CD14-positive monocyte (primary cell): ENCODE measurements at regions not wholly inside any gene's neighbourhood (a gene's known extent, or its start where the extent isn't known, plus 50 kb on each side); places are given as distances from the start of the nearest gene placed in this dataset.

ENCODE experiments used
- DNase-seq, 3 donors: peaks; one replicate each; pipeline ENCODE4 v3.0.0-alpha.2; 2011 to 2022
- H2AFZ ChIP-seq: 2 replicates; pipeline ENCODE4 v1.6.0; 2012; ENCODE audit warnings: mild to moderate bottlenecking, low read depth, low read length, inconsistent platforms; ENCODE audit not compliant: insufficient read depth, poor library complexity, severe bottlenecking
- H3K27ac ChIP-seq, 2 donors: 1 replicate in 1 of 2; 2 replicates in 1 of 2; pipeline ENCODE4 v1.5.1; 2012 to 2013; ENCODE audit warnings: low read length in 2 of 2, control low read depth in 1 of 2, inconsistent platforms in 1 of 2, low read depth in 1 of 2, mild to moderate bottlenecking in 1 of 2
- H3K27me3 ChIP-seq, 2 donors: one replicate each; pipeline versions ENCODE4 v1.6.0 to v1.6.1; 2011 to 2013; ENCODE audit warnings: low read length in 2 of 2; ENCODE audit not compliant: control insufficient read depth in 2 of 2, insufficient read depth in 2 of 2
- H3K36me3 ChIP-seq, 2 donors: replicated peaks in 1 of 2; 1 replicate in 1 of 2; 2 replicates in 1 of 2; pipeline versions ENCODE4 v1.5.1 to v1.6.1; 2012 to 2013; ENCODE audit warnings: low read length in 2 of 2, control low read depth in 1 of 2, inconsistent platforms in 1 of 2, mild to moderate bottlenecking in 1 of 2; ENCODE audit not compliant: insufficient read depth in 2 of 2, control insufficient read depth in 1 of 2
- H3K4me1 ChIP-seq, 2 donors: 1 replicate in 1 of 2; 2 replicates in 1 of 2; pipeline versions ENCODE4 v1.5.1 to v1.6.1; 2012 to 2013; ENCODE audit warnings: low read length in 2 of 2, control low read depth in 1 of 2, inconsistent platforms in 1 of 2, mild to moderate bottlenecking in 1 of 2, moderate library complexity in 1 of 2; ENCODE audit not compliant: insufficient read depth in 2 of 2, control insufficient read depth in 1 of 2
- H3K4me2 ChIP-seq: replicated peaks from 2 replicates; pipeline ENCODE3; 2012; ENCODE audit warnings: low read length, moderate library complexity, mild to moderate bottlenecking; ENCODE audit not compliant: poor library complexity, severe bottlenecking; ENCODE audit errors: extremely low read depth
- H3K4me3 ChIP-seq, 3 experiments: fragments of 200-600 bp in 1 of 3; sonication (generic) in 1 of 3; replicated peaks in 1 of 3; 1 replicate in 2 of 3; 2 replicates in 1 of 3; pipeline ENCODE4 v1.5.1; 2011 to 2013; ENCODE audit warnings: low read length in 3 of 3, mild to moderate bottlenecking in 3 of 3, control low read depth in 2 of 3, low read depth in 2 of 3, inconsistent platforms in 1 of 3, moderate library complexity in 1 of 3
- H3K79me2 ChIP-seq: 2 replicates; pipeline ENCODE4 v1.6.0; 2012; ENCODE audit warnings: mild to moderate bottlenecking, control low read depth, inconsistent platforms, low read length, moderate library complexity; ENCODE audit not compliant: insufficient read depth
- H3K9ac ChIP-seq: 2 replicates; pipeline ENCODE4 v1.6.0; 2017; ENCODE audit warnings: low read length, mild to moderate bottlenecking; ENCODE audit not compliant: insufficient read depth, poor library complexity, severe bottlenecking
- H3K9me3 ChIP-seq, 2 donors: replicated peaks in 1 of 2; 1 replicate in 1 of 2; 2 replicates in 1 of 2; pipeline versions ENCODE4 v1.5.1 to v1.6.1; 2012 to 2013; ENCODE audit warnings: low read length in 2 of 2, control low read depth in 1 of 2; ENCODE audit not compliant: control insufficient read depth in 1 of 2, insufficient read depth in 1 of 2
- H4K20me1 ChIP-seq: 2 replicates; pipeline ENCODE4 v1.6.0; 2012; ENCODE audit warnings: mild to moderate bottlenecking, low read length, control low read depth, moderate library complexity; ENCODE audit not compliant: insufficient read depth
- H3K27ac Mint-ChIP-seq, 7 donors: one replicate each; pipeline ENCODE4 v1.8.0; 2020; ENCODE audit warnings: mild to moderate bottlenecking in 7 of 7, mixed read lengths in 7 of 7, moderate library complexity in 6 of 7, inconsistent platforms in 2 of 7
- H3K27me3 Mint-ChIP-seq, 3 donors: one replicate each; pipeline ENCODE4 v1.8.0; 2021 to 2022; ENCODE audit warnings: low read depth in 3 of 3, mild to moderate bottlenecking in 3 of 3, mixed read lengths in 3 of 3, moderate library complexity in 3 of 3, inconsistent platforms in 1 of 3
- H3K36me3 Mint-ChIP-seq, 2 donors: one replicate each; pipeline ENCODE4 v1.8.0; 2020; ENCODE audit warnings: mixed read lengths in 2 of 2, inconsistent platforms in 1 of 2, mild to moderate bottlenecking in 1 of 2
- H3K4me1 Mint-ChIP-seq: one replicate; pipeline ENCODE4 v1.8.0; 2020; ENCODE audit warnings: mild to moderate bottlenecking, mixed read lengths
- H3K4me3 Mint-ChIP-seq, 2 donors: one replicate each; pipeline ENCODE4 v1.8.0; 2020; ENCODE audit warnings: mild to moderate bottlenecking in 2 of 2, mixed read lengths in 2 of 2, moderate library complexity in 1 of 2
- H3K9me3 Mint-ChIP-seq, 7 donors: one replicate each; pipeline ENCODE4 v1.8.0; 2020 to 2022; ENCODE audit warnings: mixed read lengths in 7 of 7, mild to moderate bottlenecking in 6 of 7, moderate library complexity in 6 of 7, inconsistent platforms in 2 of 7
- CTCF ChIP-seq: fragments of 200-600 bp; IDR thresholded peaks from one replicate; pipeline ENCODE4 v1.8.0; 2022; ENCODE audit warnings: antibody characterized with exemption, mild to moderate bottlenecking
- WGBS: methylation state at CpG from one replicate; pipeline ENCODE4 v1.1.5; 2013; ENCODE audit warnings: missing lambda C conversion rate; ENCODE audit not compliant: insufficient coverage; 5-methylcytosine and 5-hydroxymethylcytosine counted together
- intact Hi-C, 2 donors: fragments of 100-400 bp; cut with micrococcal nuclease; formaldehyde crosslinking; loops; one replicate each; pipeline versions ENCODE4 v1.15.0 to v1.15.1; 2023

- H3K36me3 ChIP-seq = no peaks in the 10 kb centered on the region
- peak; percentile 53 to 81 (median 57) for DNase-seq
- H3K4me3 Mint-ChIP-seq = peak overlapping the region; percentile 5 to 76
- no peaks in the 10 kb centered on the region for H3K9me3 ChIP-seq
- peak overlapping the region in 1 of 7 donors; percentile 14 for H3K27ac Mint-ChIP-seq
- peak overlapping the region; percentile 35 for H2AFZ ChIP-seq
- no peaks in the 10 kb centered on the region for H3K9me3 Mint-ChIP-seq
- peak overlapping the region; percentile 13 for H3K4me2 ChIP-seq
- no peak overlapping the region for H3K27ac ChIP-seq
- peaks cover 0 to 7% of the 10 kb centered on the region in 2 donors for H3K4me1 ChIP-seq
- intact Hi-C loops = loop anchor here (5.0 kb wide), 2 partner anchors 42 to 238 kb away; no protein-coding TSS in a partner anchor
- H3K9ac ChIP-seq = no peak overlapping the region
- no peaks in the 10 kb centered on the region for H3K79me2 ChIP-seq
- peak; percentile 98 for TF ChIP-seq CTCF
- H3K27me3 ChIP-seq = no peaks in the 10 kb centered on the region
- no peak overlapping the region for H3K4me3 ChIP-seq
- WGBS = 13% methylated on average over 7 of the region's 11 CpGs
- no peaks in the 10 kb centered on the region for H3K36me3 Mint-ChIP-seq
- H3K4me1 Mint-ChIP-seq = peaks cover 20% of the 10 kb centered on the region
- peaks cover 4 to 15% (median 6%) of the 10 kb centered on the region in 3 donors for H3K27me3 Mint-ChIP-seq
- H4K20me1 ChIP-seq = no peaks in the 10 kb centered on the region
These were observed 119.1 kb upstream of the TRIM2 start for GRCh38 chr4:153084980-153085630.

GRCh38 chr4:153087671-153088194, 116.5 kb upstream of the TRIM2 start:
- Mint-ChIP-seq H3K4me1 (peaks cover 11% of the 10 kb centered on the region), H3K36me3 (no peaks in the 10 kb centered on the region), H3K9me3 (no peaks in the 10 kb centered on the region), H3K4me3 (no peak overlapping the region), H3K27me3 (peaks cover 2 to 9% (median 2%) of the 10 kb centered on the region in 3 donors), H3K27ac (no peak overlapping the region)
- Histone ChIP-seq H3K27ac (no peak overlapping the region), H3K9me3 (no peaks in the 10 kb centered on the region), H3K4me2 (no peak overlapping the region), H3K36me3 (no peaks in the 10 kb centered on the region), H3K9ac (no peak overlapping the region), H3K4me1 (peaks cover 0 to 3% of the 10 kb centered on the region in 2 donors), H4K20me1 (no peaks in the 10 kb centered on the region), H2AFZ (no peak overlapping the region), H3K79me2 (no peaks in the 10 kb centered on the region), H3K4me3 (no peak overlapping the region), H3K27me3 (no peaks in the 10 kb centered on the region)
- TF ChIP-seq CTCF = no peak
- DNase-seq = no peak
- intact Hi-C loops = no loop called here
- 98% methylated on average over 4 of the region's 7 CpGs for WGBS
